Hindlimb muscle (tissue), 1 donor: ENCODE measurements at regions not wholly inside any gene's neighbourhood (a gene's known extent, or its start where the extent isn't known, plus 50 kb on each side); places are given as distances from the start of the nearest gene placed in this dataset.

Experiments used
- DNase-seq: peaks from one replicate; pipeline ENCODE4 v3.0.0-alpha.2; 2013

- no peak for DNase-seq
Observed at GRCh38 chr20:24763386-24764026, 185.6 kb upstream of the CST7 start.

GRCh38 chr20:24764027-24764793 is 184.9 kb upstream of the CST7 start:
- DNase-seq = no peak

- DNase-seq = no peak
Observed at GRCh38 chr20:24764794-24765202, 184.3 kb upstream of the CST7 start.

- no peak for DNase-seq
Observed at GRCh38 chr20:24765316-24766142, 183.5 kb upstream of the CST7 start.

GRCh38 chr20:24766143-24766527 is 182.9 kb upstream of the CST7 start:
- DNase-seq = no peak

- DNase-seq = no peak
Observed at GRCh38 chr20:24766826-24767622, 182.0 kb upstream of the CST7 start.

GRCh38 chr20:24767623-24768100 is 181.4 kb upstream of the CST7 start:
- no peak for DNase-seq

GRCh38 chr20:24768201-24768636 is 180.8 kb upstream of the CST7 start:
- DNase-seq = no peak

- DNase-seq = no peak
Observed at GRCh38 chr20:24768713-24769601, 180.1 kb upstream of the CST7 start.

GRCh38 chr20:24769878-24770627 is 179.0 kb upstream of the CST7 start:
- DNase-seq = no peak

- DNase-seq = no peak
Observed at GRCh38 chr20:24770628-24771541, 178.2 kb upstream of the CST7 start.

- no peak for DNase-seq
Observed at GRCh38 chr20:24771542-24772061, 177.5 kb upstream of the CST7 start.

- no peak for DNase-seq
Observed at GRCh38 chr20:24772667-24773066, 176.4 kb upstream of the CST7 start.

- DNase-seq = peak; percentile 49
Observed at GRCh38 chr20:24773168-24773567, 175.9 kb upstream of the CST7 start.

GRCh38 chr20:24773751-24774201 is 175.3 kb upstream of the CST7 start:
- DNase-seq = no peak

- no peak for DNase-seq
Observed at GRCh38 chr20:24775966-24776365, 173.1 kb upstream of the CST7 start.

GRCh38 chr20:24776755-24777271 is 172.3 kb upstream of the CST7 start:
- no peak for DNase-seq

GRCh38 chr20:24777746-24778145 is 171.3 kb upstream of the CST7 start:
- no peak for DNase-seq

GRCh38 chr20:24778585-24779031 is 170.5 kb upstream of the CST7 start:
- DNase-seq = no peak
